Panc1 (cell line): ENCODE measurements at regions not wholly inside any gene's neighbourhood (a gene's known extent, or its start where the extent isn't known, plus 50 kb on each side); places are given as distances from the start of the nearest gene placed in this dataset.

Source experiments
- ATAC-seq: fragments of 200-7000 bp; cut with Tn5 transposase; 2 replicates; pipeline ENCODE4 v1.9.1; 2020; ENCODE audit warnings: mild to moderate bottlenecking, moderate library complexity
- BruUV-seq: library from RNA; stranded (reverse); fragments of 400-500 nt; replicated peaks from 2 replicates; lab custom pipeline; 2021; lab: Mats Ljungman, UMichigan
- CTCF ChIA-PET: fragments of 300-600 bp; sonication (Branson Sonifier 250); formaldehyde crosslinking; loops from one replicate; lab custom pipeline; 2022; ENCODE audit warnings: antibody characterized with exemption; lab: Charles Lee
- POLR2A ChIA-PET: fragments of 300-600 bp; sonication (Branson Sonifier 250); formaldehyde crosslinking; loops from one replicate; lab custom pipeline; 2022; ENCODE audit warnings: antibody characterized with exemption; lab: Charles Lee
- DNase-seq: peaks from one replicate; pipeline ENCODE4 v3.0.0-alpha.2; 2010; ENCODE audit warnings: low read depth, low spot score
- H3K27ac ChIP-seq: 2 replicates; pipeline ENCODE4 v1.5.1; 2011; ENCODE audit warnings: mild to moderate bottlenecking, low read length, inconsistent platforms
- H3K27me3 ChIP-seq: fragments of 200-500 bp; sonication (Bioruptor generic); 2 replicates; pipeline ENCODE4 v1.6.0; 2014; ENCODE audit warnings: low read length, inconsistent platforms; ENCODE audit not compliant: control insufficient read depth, insufficient read depth
- H3K36me3 ChIP-seq: fragments of 200-500 bp; sonication (Bioruptor generic); 2 replicates; pipeline ENCODE4 v1.5.1; 2014; ENCODE audit warnings: inconsistent platforms, mild to moderate bottlenecking, low read length, moderate library complexity; ENCODE audit not compliant: control insufficient read depth, insufficient read depth
- H3K4me1 ChIP-seq: 2 replicates; pipeline ENCODE4 v1.5.1; 2011; ENCODE audit warnings: inconsistent platforms, mild to moderate bottlenecking, low read length, moderate library complexity; ENCODE audit not compliant: control insufficient read depth, insufficient read depth
- H3K4me3 ChIP-seq, 2 experiments: 2 replicates each; pipeline ENCODE4 v1.5.1; 2011 to 2012; ENCODE audit warnings: low read depth in 2 of 2, low read length in 2 of 2, mild to moderate bottlenecking in 2 of 2, inconsistent platforms in 1 of 2, moderate library complexity in 1 of 2
- H3K9me3 ChIP-seq: fragments of 200-500 bp; sonication (Bioruptor generic); 2 replicates; pipeline ENCODE4 v1.5.1; 2014; ENCODE audit warnings: low read depth, mild to moderate bottlenecking, inconsistent platforms, low read length, moderate library complexity; ENCODE audit not compliant: control insufficient read depth, insufficient read depth
- CTCF ChIP-seq: fragments of 450-650 bp; IDR thresholded peaks from 2 replicates; pipeline ENCODE4 v1.5.1; 2017; ENCODE audit warnings: mild to moderate bottlenecking
- POLR2AphosphoS5 ChIP-seq: IDR thresholded peaks from 2 replicates; pipeline ENCODE4 v1.6.1; 2012; ENCODE audit warnings: mild to moderate bottlenecking, low read depth, low read length, moderate library complexity
- REST ChIP-seq, 2 experiments: IDR thresholded peaks; 2 replicates each; pipeline ENCODE4 v1.6.1; 2011 to 2012; ENCODE audit warnings: low read depth in 2 of 2, control low read depth in 1 of 2, low read length in 1 of 2, mild to moderate bottlenecking in 1 of 2, moderate library complexity in 1 of 2; ENCODE audit not compliant: insufficient read depth in 1 of 2
- SIN3A ChIP-seq: IDR thresholded peaks from 2 replicates; pipeline ENCODE4 v1.6.1; 2012; ENCODE audit warnings: low read depth, mild to moderate bottlenecking, low read length, moderate library complexity, borderline replicate concordance; ENCODE audit not compliant: insufficient read depth
- TCF7L2 ChIP-seq: IDR thresholded peaks from 2 replicates; pipeline ENCODE4 v1.6.1; 2011; ENCODE audit warnings: mild to moderate bottlenecking, low read depth, low read length, inconsistent platforms
- in situ Hi-C: cut with HindIII; loops from 2 replicates; pipeline ENCODE4 v1.10.0; 2016; ENCODE audit warnings: low sequenced_read_pairs, low pct_unique_long_range_greater_than_20kb
- intact Hi-C: fragments of 100-400 bp; cut with micrococcal nuclease; formaldehyde crosslinking; loops from one replicate; pipeline ENCODE4 v1.10.0; 2022; ENCODE audit not compliant: unreplicated experiment

- CTCF ChIA-PET: no interaction called here
- intact Hi-C loops (no loop called here), in situ Hi-C loops (no loop called here)
- no peaks in the 10 kb centered on the region for H3K9me3 ChIP-seq
- peaks cover 1% of the 10 kb centered on the region for H3K27me3 ChIP-seq
- no peak overlapping the region for H3K27ac ChIP-seq
- no peaks in the 10 kb centered on the region for H3K4me1 ChIP-seq
- BruUV-seq: no TSS peak
- POLR2A ChIA-PET: no interaction called here
- no peaks in the 10 kb centered on the region for H3K36me3 ChIP-seq
- no peak overlapping the region for H3K4me3 ChIP-seq
- ATAC-seq (no peak), DNase-seq (no peak)
- TF ChIP-seq TCF7L2: no peak
- TF ChIP-seq CTCF: no peak
- no peak for TF ChIP-seq POLR2AphosphoS5
- no peak for TF ChIP-seq REST (IDR thresholded peaks at IDR 0.05; ENCODE audit: insufficient read depth in 1 of 2, low read depth in 2 of 2, low read length in 1 of 2)
- TF ChIP-seq SIN3A: no peak
Observed at GRCh38 chr2:204033611-204034495, 97.3 kb downstream of the ICOS start.

- no peak for ATAC-seq
- Histone ChIP-seq H3K36me3 (no peaks in the 10 kb centered on the region), H3K9me3 (no peaks in the 10 kb centered on the region), H3K27ac (no peak overlapping the region), H3K4me1 (no peaks in the 10 kb centered on the region), H3K4me3 (no peak overlapping the region), H3K27me3 (peaks cover 10% of the 10 kb centered on the region)
- no peak for DNase-seq
- POLR2A ChIA-PET: no interaction called here
- in situ Hi-C loops (no loop called here), intact Hi-C loops (no loop called here)
- no peak for TF ChIP-seq CTCF
- no TSS peak for BruUV-seq
- CTCF ChIA-PET: no interaction called here
Observed at GRCh38 chr2:204036706-204037105, 100.1 kb downstream of the ICOS start.
